IPS DF 4.7 (cell line): ENCODE measurements at regions not wholly inside any gene's neighbourhood (a gene's known extent, or its start where the extent isn't known, plus 50 kb on each side); places are given as distances from the start of the nearest gene placed in this dataset.
"Not testable (repeated sequence)": the region's sequence is repeated elsewhere in the genome, so short reads cannot be mapped to it uniquely, and the experiment has no call there.

Source experiments
- DNase-seq: peaks from one replicate; pipeline ENCODE4 v3.0.0-alpha.2; 2013; ENCODE audit warnings: low spot score; ENCODE audit errors: extremely low read depth

GRCh38 chr18:43341014-43341413 lies 63.7 kb upstream of the SYT4 start:
- DNase-seq: no peak

- DNase-seq: no peak
These were observed 72.9 kb upstream of the SYT4 start for GRCh38 chr18:43350176-43350575.

- DNase-seq: no peak
These were observed 87.2 kb upstream of the SYT4 start for GRCh38 chr18:43364535-43364934.

- DNase-seq: no peak
These were observed 90.6 kb upstream of the SYT4 start for GRCh38 chr18:43367895-43368294.

GRCh38 chr18:43369311-43369710 lies 92.0 kb upstream of the SYT4 start:
- DNase-seq: not testable (repeated sequence)

GRCh38 chr18:43372773-43373172 lies 95.5 kb upstream of the SYT4 start:
- no peak for DNase-seq

GRCh38 chr18:43380104-43380672 lies 102.9 kb upstream of the SYT4 start:
- DNase-seq: no peak

- no peak for DNase-seq
These were observed 105.5 kb upstream of the SYT4 start for GRCh38 chr18:43382641-43383403.

GRCh38 chr18:43389163-43389562 lies 111.9 kb upstream of the SYT4 start:
- DNase-seq: no peak

GRCh38 chr18:43392168-43392567 lies 114.9 kb upstream of the SYT4 start:
- DNase-seq: no peak

- DNase-seq: no peak
These were observed 115.9 kb upstream of the SYT4 start for GRCh38 chr18:43393174-43393573.

- no peak for DNase-seq
These were observed 119.0 kb upstream of the SYT4 start for GRCh38 chr18:43396266-43396665.

- no peak for DNase-seq
These were observed 121.3 kb upstream of the SYT4 start for GRCh38 chr18:43398601-43399000.

GRCh38 chr18:43405097-43405496 lies 127.8 kb upstream of the SYT4 start:
- no peak for DNase-seq

- DNase-seq: no peak
These were observed 136.7 kb upstream of the SYT4 start for GRCh38 chr18:43414006-43414405.

GRCh38 chr18:43420091-43420490 lies 142.8 kb upstream of the SYT4 start:
- DNase-seq: no peak

GRCh38 chr18:43420950-43421349 lies 143.7 kb upstream of the SYT4 start:
- peak; percentile 22 for DNase-seq

GRCh38 chr18:43422518-43422917 lies 145.2 kb upstream of the SYT4 start:
- DNase-seq: no peak

GRCh38 chr18:43435851-43436250 lies 158.6 kb upstream of the SYT4 start:
- no peak for DNase-seq

GRCh38 chr18:43442131-43442530 lies 164.8 kb upstream of the SYT4 start:
- no peak for DNase-seq

GRCh38 chr18:43442571-43442970 lies 165.3 kb upstream of the SYT4 start:
- DNase-seq: no peak

- DNase-seq: no peak
These were observed 188.2 kb upstream of the SYT4 start for GRCh38 chr18:43465483-43465882.

GRCh38 chr18:43471873-43472272 lies 194.6 kb upstream of the SYT4 start:
- DNase-seq: no peak
